ENCODE measurements at regions not wholly inside any gene's neighbourhood (a gene's known extent, or its start where the extent isn't known, plus 50 kb on each side); places are given as distances from the start of the nearest gene placed in this dataset.
A peak's percentile ranks its signal among the peaks of the same experiment; 100 is the strongest.
"Not testable (repeated sequence)": the region's sequence is repeated elsewhere in the genome, so short reads cannot be mapped to it uniquely, and the experiment has no call there.

- DNase-seq, result no peak
These were observed 180.0 kb downstream of the SOX4 start for GRCh38 chr6:21773576-21773968.

- no peak for DNase-seq
These were observed 184.3 kb downstream of the SOX4 start for GRCh38 chr6:21777846-21778245.

- DNase-seq, result no peak
These were observed 186.6 kb downstream of the SOX4 start for GRCh38 chr6:21780141-21780540.

GRCh38 chr6:21780679-21781078 lies 187.1 kb downstream of the SOX4 start:
- no peak for DNase-seq

- no peak for DNase-seq
These were observed 187.6 kb downstream of the SOX4 start for GRCh38 chr6:21781128-21781527.

- DNase-seq, result no peak
These were observed 191.6 kb downstream of the SOX4 start for GRCh38 chr6:21785164-21785563.

GRCh38 chr6:21791056-21791455 lies 197.5 kb downstream of the SOX4 start:
- no peak for DNase-seq

GRCh38 chr6:21791581-21791980 lies 198.0 kb downstream of the SOX4 start:
- no peak for DNase-seq

- DNase-seq, result no peak
These were observed 198.6 kb downstream of the SOX4 start for GRCh38 chr6:21792177-21792576.

GRCh38 chr6:21796979-21797378 lies 203.4 kb downstream of the SOX4 start:
- not testable (repeated sequence) for DNase-seq

- DNase-seq, result no peak
These were observed 204.9 kb downstream of the SOX4 start for GRCh38 chr6:21798468-21798867.

- DNase-seq, result no peak
These were observed 206.8 kb downstream of the SOX4 start for GRCh38 chr6:21800330-21800729.

GRCh38 chr6:21800948-21801438 lies 207.4 kb downstream of the SOX4 start:
- DNase-seq, result no peak

- no peak for DNase-seq
These were observed 208.1 kb downstream of the SOX4 start for GRCh38 chr6:21801446-21802174.

GRCh38 chr6:21802175-21802822 lies 208.7 kb downstream of the SOX4 start:
- no peak for DNase-seq

- DNase-seq, result no peak
These were observed 211.5 kb downstream of the SOX4 start for GRCh38 chr6:21804941-21805610.

- no peak for DNase-seq
These were observed 213.9 kb downstream of the SOX4 start for GRCh38 chr6:21807299-21808044.

GRCh38 chr6:21808045-21808470 lies 214.5 kb downstream of the SOX4 start:
- no peak for DNase-seq

- no peak for DNase-seq
These were observed 215.1 kb downstream of the SOX4 start for GRCh38 chr6:21808551-21809242.

- no peak for DNase-seq
These were observed 217.9 kb downstream of the SOX4 start for GRCh38 chr6:21811484-21811883.

GRCh38 chr6:21816231-21816630 lies 222.7 kb downstream of the SOX4 start:
- no peak for DNase-seq

GRCh38 chr6:21820442-21820841 lies 226.9 kb downstream of the SOX4 start:
- no peak for DNase-seq

- DNase-seq, result peak; percentile 45
These were observed 229.8 kb downstream of the SOX4 start for GRCh38 chr6:21823371-21823770.
